ENCODE measurements at regions not wholly inside any gene's neighbourhood (a gene's known extent, or its start where the extent isn't known, plus 50 kb on each side); places are given as distances from the start of the nearest gene placed in this dataset.

Small RNAs in the stretch of these regions (small RNA-seq; reads per million reads assigned to genes)
- 0 reads per million in 4 donors for gene MIR3680-1
